OCI-LY1 (cell line): ENCODE measurements at regions not wholly inside any gene's neighbourhood (a gene's known extent, or its start where the extent isn't known, plus 50 kb on each side); places are given as distances from the start of the nearest gene placed in this dataset.

ENCODE experiments used
- H2AFZ ChIP-seq: fragments of 200-600 bp; sonication (generic), shearing (Covaris generic); 2 replicates; pipeline ENCODE4 v1.6.0; 2014; ENCODE audit warnings: antibody characterized with exemption, mild to moderate bottlenecking, low read length
- H3F3A ChIP-seq: fragments of 200-600 bp; sonication (generic), shearing (Covaris generic); 2 replicates; pipeline ENCODE4 v1.6.0; 2014; ENCODE audit warnings: mild to moderate bottlenecking, antibody characterized with exemption, low read length, moderate library complexity; ENCODE audit not compliant: insufficient read depth
- H3K27ac ChIP-seq: fragments of 200-600 bp; sonication (generic); 2 replicates; pipeline ENCODE4 v1.5.1; 2014; ENCODE audit warnings: low read length, mixed run types, mild to moderate bottlenecking, low read depth; ENCODE audit not compliant: poor library complexity, severe bottlenecking
- H3K27me3 ChIP-seq: fragments of 200-600 bp; sonication (generic); 2 replicates; pipeline ENCODE4 v1.6.0; 2014; ENCODE audit warnings: antibody characterized with exemption, mild to moderate bottlenecking, low read length, moderate library complexity; ENCODE audit not compliant: insufficient read depth
- H3K36me3 ChIP-seq: fragments of 200-600 bp; sonication (generic); 2 replicates; pipeline ENCODE4 v1.6.1; 2014; ENCODE audit warnings: mild to moderate bottlenecking, antibody characterized with exemption, low read length, moderate library complexity, mixed read lengths; ENCODE audit not compliant: insufficient read depth
- H3K4me1 ChIP-seq: fragments of 200-600 bp; sonication (generic); 2 replicates; pipeline ENCODE4 v1.5.1; 2014; ENCODE audit warnings: mild to moderate bottlenecking, low read length, moderate library complexity; ENCODE audit not compliant: insufficient read depth, severe bottlenecking
- H3K4me2 ChIP-seq: fragments of 200-600 bp; sonication (generic), shearing (Covaris generic); 2 replicates; pipeline ENCODE4 v1.6.1; 2014; ENCODE audit warnings: low read length
- H3K4me3 ChIP-seq: fragments of 200-600 bp; sonication (generic); 2 replicates; pipeline ENCODE4 v1.5.1; 2014; ENCODE audit warnings: low read length, low read depth, mild to moderate bottlenecking, mixed read lengths; ENCODE audit not compliant: poor library complexity, severe bottlenecking
- H3K79me2 ChIP-seq: fragments of 200-600 bp; shearing (Covaris generic); 2 replicates; pipeline ENCODE4 v1.6.1; 2016; ENCODE audit warnings: mixed run types, low read length, mixed read lengths; ENCODE audit not compliant: insufficient read depth
- H3K9ac ChIP-seq: fragments of 200-600 bp; sonication (generic), shearing (Covaris generic); 2 replicates; pipeline ENCODE4 v1.6.1; 2014; ENCODE audit warnings: mild to moderate bottlenecking, low read length, mixed read lengths
- H3K9me2 ChIP-seq: fragments of 200-600 bp; sonication (generic), shearing (Covaris generic); 2 replicates; pipeline ENCODE4 v1.6.1; 2014; ENCODE audit warnings: low read depth, mild to moderate bottlenecking, low read length, mixed read lengths
- H3K9me3 ChIP-seq: fragments of 200-600 bp; shearing (Covaris generic); 2 replicates; pipeline ENCODE4 v1.6.1; 2014; ENCODE audit warnings: low read length, mixed read lengths
- H4K20me1 ChIP-seq: fragments of 200-600 bp; sonication (generic), shearing (Covaris generic); 2 replicates; pipeline ENCODE4 v1.6.0; 2016; ENCODE audit warnings: mild to moderate bottlenecking, low read length; ENCODE audit not compliant: insufficient read depth
- CTCF ChIP-seq: fragments of 200-600 bp; sonication (generic), shearing (Covaris generic); IDR thresholded peaks from 2 replicates; pipeline ENCODE4 v1.5.1; 2017; ENCODE audit warnings: mild to moderate bottlenecking, antibody characterized with exemption, low read length, moderate library complexity, mixed read lengths
- EZH2 ChIP-seq: fragments of 200-600 bp; sonication (generic), shearing (Covaris generic); IDR thresholded peaks from 2 replicates; pipeline ENCODE4 v1.8.0; 2017; ENCODE audit warnings: borderline replicate concordance, mixed run types, mild to moderate bottlenecking, antibody characterized with exemption, low read length, moderate library complexity, mixed read lengths

GRCh38 chr5:56501781-56502557, 268.8 kb upstream of the ANKRD55 start:
- no peak overlapping the region for H3K4me2 ChIP-seq
- H3K9me3 ChIP-seq, result no peaks in the 10 kb centered on the region; the same call in 1 of the 2 replicates
- no peak overlapping the region for H2AFZ ChIP-seq
- peaks cover 7% of the 10 kb centered on the region for H3K4me1 ChIP-seq
- no peak overlapping the region for H3K9ac ChIP-seq
- no peaks in the 10 kb centered on the region for H4K20me1 ChIP-seq
- no peaks in the 10 kb centered on the region for H3K9me2 ChIP-seq
- no peaks in the 10 kb centered on the region for H3K79me2 ChIP-seq
- no peak for TF ChIP-seq CTCF
- TF ChIP-seq EZH2, result no peak
- H3K27ac ChIP-seq, result no peak overlapping the region
- no peaks in the 10 kb centered on the region for H3K27me3 ChIP-seq
- H3F3A ChIP-seq, result no peaks in the 10 kb centered on the region
- H3K36me3 ChIP-seq, result no peaks in the 10 kb centered on the region
- no peak overlapping the region for H3K4me3 ChIP-seq

- no peak overlapping the region for H3K9ac ChIP-seq
- TF ChIP-seq EZH2 (no peak), CTCF (no peak)
- no peaks in the 10 kb centered on the region for H3F3A ChIP-seq
- H4K20me1 ChIP-seq, result no peaks in the 10 kb centered on the region
- H3K4me1 ChIP-seq, result peaks cover 7% of the 10 kb centered on the region
- no peaks in the 10 kb centered on the region; the same call in 1 of the 2 replicates for H3K9me3 ChIP-seq
- H3K27ac ChIP-seq, result no peak overlapping the region
- no peaks in the 10 kb centered on the region for H3K79me2 ChIP-seq
- no peak overlapping the region for H3K4me2 ChIP-seq
- no peaks in the 10 kb centered on the region for H3K36me3 ChIP-seq
- H3K27me3 ChIP-seq, result no peaks in the 10 kb centered on the region
- no peaks in the 10 kb centered on the region for H3K9me2 ChIP-seq
- no peak overlapping the region for H3K4me3 ChIP-seq
- H2AFZ ChIP-seq, result no peak overlapping the region
Measured at GRCh38 chr5:56499901-56500300, 266.8 kb upstream of the ANKRD55 start.

- peaks cover 7% of the 10 kb centered on the region for H3K4me1 ChIP-seq
- no peak overlapping the region for H3K27ac ChIP-seq
- H2AFZ ChIP-seq, result no peak overlapping the region
- no peak overlapping the region for H3K4me2 ChIP-seq
- no peaks in the 10 kb centered on the region for H3K27me3 ChIP-seq
- no peak overlapping the region for H3K9ac ChIP-seq
- no peaks in the 10 kb centered on the region for H3K36me3 ChIP-seq
- H3K4me3 ChIP-seq, result no peak overlapping the region
- no peaks in the 10 kb centered on the region for H3F3A ChIP-seq
- no peaks in the 10 kb centered on the region; the same call in 1 of the 2 replicates for H3K9me3 ChIP-seq
- no peaks in the 10 kb centered on the region for H3K79me2 ChIP-seq
- no peaks in the 10 kb centered on the region for H4K20me1 ChIP-seq
- TF ChIP-seq CTCF (no peak), EZH2 (no peak)
- H3K9me2 ChIP-seq, result no peaks in the 10 kb centered on the region
Measured at GRCh38 chr5:56499491-56499890, 266.4 kb upstream of the ANKRD55 start.
